Common myeloid progenitor, CD34-positive (primary cell): ENCODE measurements at regions not wholly inside any gene's neighbourhood (a gene's known extent, or its start where the extent isn't known, plus 50 kb on each side); places are given as distances from the start of the nearest gene placed in this dataset.
"Not testable (repeated sequence)": the region's sequence is repeated elsewhere in the genome, so short reads cannot be mapped to it uniquely, and the experiment has no call there.

Experiments used
- CTCF ChIA-PET: fragments of 350-600 bp; sonication (Branson Sonifier 250); formaldehyde crosslinking; loops from one replicate; lab custom pipeline; 2021; ENCODE audit warnings: antibody characterized with exemption; lab: Charles Lee
- POLR2A ChIA-PET: fragments of 350-600 bp; sonication (Branson Sonifier 250); formaldehyde crosslinking; loops from one replicate; lab custom pipeline; 2021; ENCODE audit warnings: antibody characterized with exemption; lab: Charles Lee
- DNase-seq, 3 donors: peaks; one replicate each; pipeline versions ENCODE4 v3.0.0 to v3.0.0-alpha.2; 2013
- H3K27ac ChIP-seq, 2 experiments: 1 replicate in 1 of 2; 2 replicates in 1 of 2; pipeline ENCODE4 v1.7.0; 2013; ENCODE audit warnings: inconsistent platforms in 2 of 2, low read length in 2 of 2, mild to moderate bottlenecking in 2 of 2, low read depth in 1 of 2, moderate library complexity in 1 of 2; ENCODE audit not compliant: severe bottlenecking in 2 of 2, insufficient read depth in 1 of 2, poor library complexity in 1 of 2
- H3K27me3 ChIP-seq, 5 experiments: replicated peaks in 2 of 5; 1 replicate in 3 of 5; 2 replicates in 2 of 5; pipeline versions ENCODE4 v1.6.1 to v1.7.0; 2013; ENCODE audit warnings: low read length in 4 of 5, mild to moderate bottlenecking in 2 of 5, moderate library complexity in 2 of 5, inconsistent platforms in 1 of 5; ENCODE audit not compliant: insufficient read depth in 5 of 5, control insufficient read depth in 4 of 5
- H3K36me3 ChIP-seq, 4 experiments: 1 replicate in 2 of 4; 2 replicates in 2 of 4; pipeline versions ENCODE4 v1.6.1 to v1.7.0; 2013; ENCODE audit warnings: low read length in 3 of 4, control low read depth in 1 of 4, mild to moderate bottlenecking in 1 of 4; ENCODE audit not compliant: control insufficient read depth in 4 of 4, insufficient read depth in 4 of 4
- H3K4me1 ChIP-seq, 4 experiments: 1 replicate in 3 of 4; 2 replicates in 1 of 4; pipeline versions ENCODE4 v1.6.1 to v1.7.1; 2013; ENCODE audit warnings: low read length in 3 of 4, mild to moderate bottlenecking in 3 of 4, control low read depth in 1 of 4, inconsistent platforms in 1 of 4, moderate library complexity in 1 of 4; ENCODE audit not compliant: control insufficient read depth in 4 of 4, insufficient read depth in 4 of 4; ENCODE audit errors: control extremely low read depth in 1 of 4
- H3K4me3 ChIP-seq, 7 experiments: 1 replicate in 4 of 7; 2 replicates in 3 of 7; pipeline versions ENCODE4 v1.5.1 to v1.7.0; 2013; ENCODE audit warnings: mild to moderate bottlenecking in 7 of 7, low read length in 6 of 7, moderate library complexity in 6 of 7, inconsistent platforms in 2 of 7, low read depth in 2 of 7, control low read depth in 1 of 7; ENCODE audit not compliant: insufficient read depth in 4 of 7, control insufficient read depth in 1 of 7; ENCODE audit errors: extremely low read depth in 1 of 7
- H3K9me3 ChIP-seq, 5 experiments: 1 replicate in 4 of 5; 2 replicates in 1 of 5; pipeline versions ENCODE4 v1.6.1 to v1.7.1; 2013; ENCODE audit warnings: low read length in 4 of 5, mild to moderate bottlenecking in 2 of 5, inconsistent platforms in 1 of 5, low read depth in 1 of 5, moderate library complexity in 1 of 5; ENCODE audit not compliant: control insufficient read depth in 4 of 5, insufficient read depth in 2 of 5; ENCODE audit errors: control extremely low read depth in 1 of 5
- WGBS: methylation state at CpG from one replicate; pipeline ENCODE4 v1.1.5; 2013; ENCODE audit not compliant: insufficient coverage; 5-methylcytosine and 5-hydroxymethylcytosine counted together

DNA sequence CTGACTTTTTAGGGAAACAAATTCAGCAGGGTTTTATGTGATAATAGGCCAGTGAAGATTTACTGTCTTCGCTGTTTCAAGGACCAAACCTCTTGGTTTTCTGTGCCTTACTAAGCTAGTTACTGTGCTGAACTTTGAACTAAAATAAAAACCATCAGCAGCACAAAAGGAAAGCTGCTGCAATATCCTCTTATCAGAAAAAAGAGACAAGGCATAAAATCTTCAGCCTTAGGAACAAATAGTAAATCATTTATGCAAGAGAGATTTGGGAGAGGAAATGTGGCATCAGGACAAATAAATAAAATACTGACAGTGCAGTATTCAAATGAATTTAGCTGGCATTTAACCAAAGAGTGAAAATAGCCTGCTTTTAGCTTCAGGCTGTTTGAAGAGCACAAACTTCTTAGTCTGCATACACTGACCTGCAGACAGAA is 64.1 kb upstream of the EHBP1 start:
- no peaks in the 10 kb centered on the region for H3K36me3 ChIP-seq
- peaks cover 0 to 3% (median 1%) of the 10 kb centered on the region in 4 experiments for H3K4me1 ChIP-seq
- ChIA-PET POLR2A (interaction anchor here (0.8 kb wide), 1 partner anchor 136 kb away, joined by 3 read pairs; no protein-coding TSS in a partner anchor), CTCF (no interaction called here)
- H3K27ac ChIP-seq, result no peak overlapping the region
- WGBS, result no CpG with 5 or more reads among the region's 1 CpG
- H3K9me3 ChIP-seq, result no peaks in the 10 kb centered on the region
- DNase-seq, result no peak
- H3K27me3 ChIP-seq, result no peaks in the 10 kb centered on the region
- no peak overlapping the region for H3K4me3 ChIP-seq

DNA sequence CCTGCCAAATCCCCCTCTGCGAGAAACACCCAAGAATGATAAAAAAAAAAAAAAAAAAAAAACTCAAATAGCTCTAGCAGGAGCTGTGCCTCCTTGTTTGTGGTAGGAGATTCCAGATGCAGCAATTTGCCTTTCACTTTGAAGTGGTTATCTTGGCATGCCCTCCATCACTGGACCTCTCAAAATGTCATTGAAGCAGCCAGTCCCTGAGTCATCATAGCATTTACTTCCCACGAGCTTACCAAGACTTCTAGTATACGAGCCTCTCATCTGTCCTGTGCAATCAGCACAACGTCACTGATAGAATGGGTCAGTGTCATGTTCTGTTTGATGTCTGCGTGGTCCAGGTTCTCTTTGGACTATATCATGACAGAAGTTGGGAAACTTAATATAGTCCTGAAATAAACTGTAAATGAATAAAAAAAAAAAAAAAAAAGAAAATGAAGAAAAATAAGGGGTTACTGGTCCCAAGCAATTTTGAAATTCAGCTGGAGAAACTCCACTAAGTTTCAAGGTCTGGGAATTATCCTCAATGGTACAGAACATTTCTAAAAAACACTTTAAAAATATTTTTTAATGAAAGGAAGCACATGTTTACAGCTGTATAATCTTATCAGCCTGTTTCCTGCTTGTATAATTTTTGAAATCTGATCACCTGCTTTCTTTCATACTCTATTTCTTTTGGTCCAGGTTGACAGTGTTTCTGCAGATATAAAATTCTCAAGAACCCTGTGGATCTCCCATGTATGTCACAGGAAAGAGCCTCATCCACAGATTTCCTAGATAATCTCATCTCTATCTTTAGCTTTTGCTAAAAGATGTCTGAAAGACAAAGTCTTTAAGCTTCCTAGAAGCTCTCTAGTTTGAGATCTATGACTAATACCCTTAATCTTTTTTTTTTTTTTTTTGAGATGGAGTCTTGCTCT is 74.1 kb upstream of the EHBP1 start:
- WGBS, result no CpG with 5 or more reads among the region's 5 CpGs
- CTCF ChIA-PET, result no interaction called here

DNA sequence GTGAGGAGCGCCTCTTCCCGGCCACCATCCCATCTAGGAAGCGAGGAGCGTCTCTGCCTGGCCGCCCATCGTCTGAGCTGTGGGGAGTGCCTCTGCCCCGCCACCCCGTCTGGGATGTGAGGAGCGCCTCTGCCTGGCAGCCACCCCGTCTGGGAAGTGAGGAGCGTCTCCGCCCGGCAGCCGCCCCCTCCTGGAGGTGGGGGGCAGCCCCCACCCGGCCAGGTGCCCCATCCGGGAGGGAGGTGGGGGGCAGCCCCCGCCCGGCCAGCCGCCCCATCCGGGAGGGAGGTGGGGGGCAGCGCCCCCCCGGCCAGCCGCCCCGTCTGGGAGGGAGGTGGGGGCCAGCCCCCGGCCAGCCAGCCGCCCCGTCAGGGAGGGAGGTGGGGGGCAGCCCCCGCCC is 75.3 kb upstream of the EHBP1 start:
- POLR2A ChIA-PET, H3K36me3 ChIP-seq, H3K27me3 ChIP-seq, H3K27ac ChIP-seq, H3K4me1 ChIP-seq, CTCF ChIA-PET, H3K4me3 ChIP-seq, H3K9me3 ChIP-seq, DNase-seq: not testable (repeated sequence)
- 96% methylated on average over 8 of the region's 28 CpGs for WGBS

More for the DNA sequence above, 74.1 kb upstream of the EHBP1 start:
- no peaks in the 10 kb centered on the region for H3K4me1 ChIP-seq
- H3K36me3 ChIP-seq, result no peaks in the 10 kb centered on the region
- peaks cover 0 to 7% (median 4%) of the 10 kb centered on the region in 5 experiments for H3K9me3 ChIP-seq
- POLR2A ChIA-PET, result no interaction called here
- no peak overlapping the region for H3K4me3 ChIP-seq
- DNase-seq, result no peak
- H3K27ac ChIP-seq, result no peak overlapping the region
- no peaks in the 10 kb centered on the region for H3K27me3 ChIP-seq

DNA sequence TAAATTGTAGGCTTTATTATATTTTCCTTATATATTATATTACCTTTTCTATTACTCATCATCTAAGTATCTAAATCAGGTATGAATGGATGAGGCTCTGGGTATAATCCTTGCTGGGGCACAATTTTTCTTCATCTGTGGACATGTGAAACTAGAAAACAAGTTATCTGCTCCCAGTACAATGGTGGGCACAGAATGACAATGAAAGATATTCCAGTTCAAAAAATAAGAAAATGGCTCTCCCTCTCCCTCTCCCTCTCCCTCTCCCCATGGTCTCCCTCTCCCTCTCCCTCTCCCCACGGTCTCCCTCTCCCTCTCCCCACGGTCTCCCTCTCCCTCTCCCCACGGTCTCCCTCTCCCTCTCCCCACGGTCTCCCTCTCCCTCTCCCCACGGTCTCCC is 76.2 kb upstream of the EHBP1 start:
- CTCF ChIA-PET, H3K9me3 ChIP-seq, POLR2A ChIA-PET, DNase-seq, H3K4me1 ChIP-seq, H3K4me3 ChIP-seq, H3K27ac ChIP-seq, H3K27me3 ChIP-seq, H3K36me3 ChIP-seq: not testable (repeated sequence)
- WGBS, result no CpG with 5 or more reads among the region's 5 CpGs

DNA sequence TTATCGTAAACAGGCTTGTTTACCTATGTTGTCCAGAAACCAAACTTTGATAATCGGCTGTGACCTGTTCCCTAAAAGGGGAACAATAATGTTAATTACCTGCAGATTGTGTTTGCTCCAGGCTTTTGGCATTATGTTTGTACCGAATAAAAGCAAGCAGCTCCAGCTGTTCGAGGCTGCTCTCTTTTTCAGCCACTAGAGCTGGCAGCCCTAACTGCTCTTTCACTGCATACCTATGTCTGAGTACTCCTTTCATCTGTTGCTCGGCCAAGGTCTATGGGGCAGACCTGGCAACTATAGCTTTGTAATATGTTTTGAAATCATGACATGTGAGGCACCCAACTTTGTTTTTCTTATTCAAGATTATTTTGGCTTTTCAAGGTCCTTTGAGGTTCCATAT is 77.8 kb upstream of the EHBP1 start:
- Histone ChIP-seq H3K36me3 (no peaks in the 10 kb centered on the region), H3K4me1 (no peaks in the 10 kb centered on the region), H3K27ac (no peak overlapping the region), H3K27me3 (no peaks in the 10 kb centered on the region), H3K9me3 (peaks cover 0 to 5% (median 0%) of the 10 kb centered on the region in 5 experiments), H3K4me3 (no peak overlapping the region)
- ChIA-PET POLR2A (no interaction called here), CTCF (no interaction called here)
- 96% methylated on average over 4 of the region's 5 CpGs for WGBS
- no peak for DNase-seq

DNA sequence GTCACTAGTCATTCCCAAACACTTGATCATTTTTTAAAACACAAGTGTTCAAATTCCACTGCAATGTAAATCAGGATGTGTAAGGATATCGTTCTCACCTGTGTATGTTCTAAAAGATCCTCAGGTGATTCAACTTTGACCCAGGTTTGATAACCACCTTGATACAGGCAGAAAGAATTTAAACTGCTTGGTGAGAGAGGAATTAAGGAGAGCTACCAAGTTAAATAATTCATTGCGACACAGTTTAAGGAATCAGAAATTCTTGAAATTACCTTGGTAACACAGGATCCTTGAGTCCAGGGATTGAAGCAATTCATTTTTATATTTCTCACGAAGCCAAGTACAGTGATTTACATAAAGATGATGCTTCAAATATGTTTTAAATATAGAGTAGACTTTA is 80.7 kb upstream of the EHBP1 start:
- H3K27me3 ChIP-seq, result no peaks in the 10 kb centered on the region
- H3K4me1 ChIP-seq, result no peaks in the 10 kb centered on the region
- no peak overlapping the region for H3K27ac ChIP-seq
- no peak for DNase-seq
- H3K4me3 ChIP-seq, result no peak overlapping the region
- CTCF ChIA-PET, result no interaction called here
- POLR2A ChIA-PET, result no interaction called here
- peaks cover 0 to 8% (median 4%) of the 10 kb centered on the region in 5 experiments for H3K9me3 ChIP-seq
- H3K36me3 ChIP-seq, result no peaks in the 10 kb centered on the region
- WGBS, result no CpG with 5 or more reads among the region's 3 CpGs

DNA sequence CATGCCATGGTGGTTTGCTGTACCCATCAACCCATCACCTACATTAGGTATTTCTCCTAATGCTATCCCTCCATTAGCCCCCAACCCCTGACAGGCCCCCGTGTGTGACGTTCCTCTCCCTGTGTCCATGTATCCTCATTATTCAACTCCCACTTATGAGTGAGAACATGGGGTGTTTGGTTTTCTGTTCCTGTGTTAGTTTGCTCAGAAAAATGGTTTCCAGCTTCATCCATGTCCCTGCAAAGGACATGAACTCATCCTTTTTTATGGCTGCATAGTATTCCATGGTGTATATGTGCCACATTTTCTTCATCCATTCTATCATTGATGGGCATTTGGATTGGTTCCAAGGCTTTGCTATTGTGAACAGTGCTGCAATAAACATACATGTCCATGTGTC is 89.0 kb upstream of the EHBP1 start:
- no CpG with 5 or more reads among the region's 2 CpGs for WGBS
- POLR2A ChIA-PET, H3K4me1 ChIP-seq, H3K27ac ChIP-seq, CTCF ChIA-PET, H3K36me3 ChIP-seq, H3K27me3 ChIP-seq, H3K9me3 ChIP-seq, H3K4me3 ChIP-seq, DNase-seq: not testable (repeated sequence)
